H1 (cell line): ENCODE measurements at regions not wholly inside any gene's neighbourhood (a gene's known extent, or its start where the extent isn't known, plus 50 kb on each side); places are given as distances from the start of the nearest gene placed in this dataset.

Experiments
- CTCF ChIA-PET: fragments of 300-600 bp; sonication (Branson Sonifier 250); formaldehyde crosslinking; loops from one replicate; lab custom pipeline; 2021; ENCODE audit not compliant: partially characterized antibody; lab: Charles Lee
- POLR2A ChIA-PET: fragments of 300-600 bp; sonication (Branson Sonifier 250); formaldehyde crosslinking; loops from one replicate; lab custom pipeline; 2021; ENCODE audit warnings: inconsistent platforms; ENCODE audit not compliant: partially characterized antibody; lab: Charles Lee
- DNase-seq, 2 experiments: peaks; one replicate each; pipeline versions ENCODE4 v3.0.0 to v3.0.0-alpha.2; 2010 to 2022; ENCODE audit warnings: low spot score in 2 of 2, low read depth in 1 of 2, mixed read lengths in 1 of 2
- FAIRE-seq: peaks from 2 replicates; lab custom pipeline; 2011; peaks lifted over from hg19 to GRCh38; lab: Jason Lieb, UNC
- H2AFZ ChIP-seq: 2 replicates; pipeline ENCODE4 v1.8.1; 2012; ENCODE audit warnings: low read length, inconsistent platforms
- H2AK5ac ChIP-seq: 2 replicates; pipeline ENCODE4 v1.6.1; 2013; ENCODE audit warnings: low read depth, low read length
- H2BK120ac ChIP-seq: replicated peaks from 2 replicates; pipeline ENCODE3; 2013; ENCODE audit warnings: low read depth, low read length, inconsistent platforms
- H2BK12ac ChIP-seq: 2 replicates; pipeline ENCODE4 v1.6.1; 2013; ENCODE audit warnings: low read depth, low read length
- H2BK15ac ChIP-seq: 2 replicates; pipeline ENCODE4 v1.6.1; 2013; ENCODE audit warnings: low read length
- H2BK20ac ChIP-seq: 2 replicates; pipeline ENCODE4 v1.6.1; 2013; ENCODE audit warnings: low read length
- H2BK5ac ChIP-seq: 2 replicates; pipeline ENCODE4 v1.6.1; 2013; ENCODE audit warnings: low read depth, low read length
- H3K14ac ChIP-seq: 2 replicates; pipeline ENCODE4 v1.6.1; 2013; ENCODE audit warnings: inconsistent platforms; ENCODE audit not compliant: insufficient read length
- H3K18ac ChIP-seq: 2 replicates; pipeline ENCODE4 v1.6.1; 2013; ENCODE audit warnings: low read length; ENCODE audit errors: extremely low read depth
- H3K23ac ChIP-seq: 2 replicates; pipeline ENCODE4 v1.6.1; 2013; ENCODE audit warnings: inconsistent platforms; ENCODE audit not compliant: insufficient read length
- H3K23me2 ChIP-seq: 2 replicates; pipeline ENCODE4 v1.6.1; 2013; ENCODE audit warnings: low read depth, low read length
- H3K27ac ChIP-seq: 2 replicates; pipeline ENCODE4 v1.6.1; 2011; ENCODE audit warnings: low read depth, low read length, inconsistent platforms
- H3K27me3 ChIP-seq, 4 experiments: replicated peaks in 1 of 4; 1 replicate in 1 of 4; 2 replicates in 3 of 4; pipeline versions ENCODE4 v1.6.1 to v1.8.1; 2011 to 2013; ENCODE audit warnings: low read length in 3 of 4, mild to moderate bottlenecking in 3 of 4, inconsistent platforms in 2 of 4, mixed read lengths in 2 of 4, moderate library complexity in 1 of 4; ENCODE audit not compliant: control insufficient read depth in 3 of 4, insufficient read depth in 3 of 4; ENCODE audit errors: extremely low read depth in 1 of 4
- H3K36me3 ChIP-seq, 4 experiments: 2 replicates each; pipeline versions ENCODE4 v1.6.1 to v1.8.1; 2011 to 2013; ENCODE audit warnings: mild to moderate bottlenecking in 4 of 4, low read length in 3 of 4, moderate library complexity in 2 of 4, control low read depth in 1 of 4, inconsistent platforms in 1 of 4; ENCODE audit not compliant: insufficient read depth in 4 of 4, control insufficient read depth in 2 of 4
- H3K4ac ChIP-seq: replicated peaks from 2 replicates; pipeline ENCODE3; 2013; ENCODE audit warnings: low read length, low read depth, mixed read lengths, inconsistent platforms; ENCODE audit not compliant: insufficient read length
- H3K4me1 ChIP-seq, 4 experiments: replicated peaks in 1 of 4; 1 replicate in 1 of 4; 2 replicates in 3 of 4; pipeline versions ENCODE4 v1.6.1 to v1.8.1; 2011 to 2013; ENCODE audit warnings: low read length in 3 of 4, inconsistent platforms in 2 of 4, mixed read lengths in 1 of 4; ENCODE audit not compliant: insufficient read depth in 4 of 4, control insufficient read depth in 3 of 4
- H3K4me2 ChIP-seq, 2 experiments: 2 replicates each; pipeline versions ENCODE4 v1.6.1 to v1.8.1; 2011 to 2013; ENCODE audit warnings: low read depth in 2 of 2, low read length in 2 of 2, control low read depth in 1 of 2, inconsistent platforms in 1 of 2, mild to moderate bottlenecking in 1 of 2; ENCODE audit not compliant: insufficient read depth in 1 of 2
- H3K4me3 ChIP-seq, 4 experiments: fragments of 200-600, 300-600 bp in 1 of 4; sonication (generic), shearing (Covaris generic), sonication (Bioruptor Twin) in 1 of 4; 2 replicates each; pipeline versions ENCODE4 v1.5.1 to v1.8.1; 2011 to 2016; ENCODE audit warnings: low read length in 4 of 4, low read depth in 3 of 4, control low read depth in 2 of 4, inconsistent platforms in 2 of 4, mild to moderate bottlenecking in 2 of 4, mixed read lengths in 1 of 4, moderate library complexity in 1 of 4; ENCODE audit not compliant: insufficient read depth in 2 of 4; ENCODE audit errors: extremely low read depth in 1 of 4
- H3K56ac ChIP-seq: replicated peaks from 2 replicates; pipeline ENCODE3; 2013; ENCODE audit warnings: low read depth, mild to moderate bottlenecking, mixed read lengths, low read length, inconsistent platforms; ENCODE audit not compliant: insufficient read length
- H3K79me1 ChIP-seq: 2 replicates; pipeline ENCODE4 v1.6.1; 2013; ENCODE audit warnings: low read depth, low read length, control low read depth
- H3K79me2 ChIP-seq, 2 experiments: 2 replicates each; pipeline versions ENCODE4 v1.6.1 to v1.8.1; 2012 to 2013; ENCODE audit warnings: low read length in 2 of 2, mild to moderate bottlenecking in 2 of 2, inconsistent platforms in 1 of 2; ENCODE audit not compliant: insufficient read depth in 2 of 2, control insufficient read depth in 1 of 2
- H3K9ac ChIP-seq, 4 experiments: replicated peaks in 1 of 4; 1 replicate in 1 of 4; 2 replicates in 3 of 4; pipeline versions ENCODE4 v1.6.1 to v1.8.1; 2011 to 2013; ENCODE audit warnings: low read depth in 3 of 4, low read length in 3 of 4, control low read depth in 2 of 4, mild to moderate bottlenecking in 2 of 4, moderate library complexity in 2 of 4, inconsistent platforms in 1 of 4; ENCODE audit errors: extremely low read depth in 1 of 4
- H3K9me3 ChIP-seq, 2 experiments: 2 replicates each; pipeline versions ENCODE4 v1.6.1 to v1.8.1; 2012 to 2013; ENCODE audit warnings: mild to moderate bottlenecking in 2 of 2, moderate library complexity in 2 of 2, control low read depth in 1 of 2, inconsistent platforms in 1 of 2, low read depth in 1 of 2, low read length in 1 of 2, mixed read lengths in 1 of 2; ENCODE audit not compliant: insufficient read depth in 2 of 2
- H4K20me1 ChIP-seq, 2 experiments: replicated peaks in 1 of 2; 2 replicates each; pipeline versions ENCODE3 to v1.8.1; 2011 to 2013; ENCODE audit warnings: inconsistent platforms in 2 of 2, low read length in 2 of 2, mild to moderate bottlenecking in 1 of 2; ENCODE audit not compliant: insufficient read depth in 2 of 2, control insufficient read depth in 1 of 2
- H4K5ac ChIP-seq: 2 replicates; pipeline ENCODE4 v1.6.1; 2013; ENCODE audit warnings: low read length, low read depth, mixed read lengths, inconsistent platforms; ENCODE audit not compliant: insufficient read length
- H4K8ac ChIP-seq: 2 replicates; pipeline ENCODE4 v1.8.0; 2013; ENCODE audit warnings: mild to moderate bottlenecking, moderate library complexity, low read length, inconsistent platforms; ENCODE audit not compliant: insufficient read depth; ENCODE audit errors: extremely low read depth
- H4K91ac ChIP-seq: replicated peaks from 2 replicates; pipeline ENCODE3; 2013; ENCODE audit warnings: low read length, mixed read lengths, inconsistent platforms; ENCODE audit not compliant: insufficient read length
- CHD2 ChIP-seq: IDR thresholded peaks from 2 replicates; pipeline ENCODE4 v1.6.1; 2012; ENCODE audit warnings: low read length, improper control_type of control experiment
- JUN ChIP-seq: IDR thresholded peaks from 2 replicates; pipeline ENCODE4 v1.6.1; 2011; ENCODE audit warnings: low read depth, mild to moderate bottlenecking, improper control_type of control experiment, low read length
- RBBP5 ChIP-seq: IDR thresholded peaks from 2 replicates; pipeline ENCODE4 v1.7.1; 2012; ENCODE audit warnings: low read depth, mild to moderate bottlenecking, inconsistent platforms, low read length, moderate library complexity, borderline replicate concordance
- RFX5 ChIP-seq: IDR thresholded peaks from 2 replicates; pipeline ENCODE4 v1.6.1; 2011; ENCODE audit warnings: low read depth, low read length, improper control_type of control experiment, borderline replicate concordance
- RXRA ChIP-seq: IDR thresholded peaks from 2 replicates; pipeline ENCODE4 v1.6.1; 2011; ENCODE audit warnings: low read depth, mild to moderate bottlenecking, low read length, moderate library complexity; ENCODE audit not compliant: insufficient read depth
- SIN3A ChIP-seq, 2 experiments: IDR thresholded peaks in 1 of 2; conservative IDR thresholded peaks in 1 of 2; 2 replicates each; pipeline ENCODE4 v1.6.1; 2011 to 2012; ENCODE audit warnings: low read length in 2 of 2, improper control_type of control experiment in 1 of 2, low read depth in 1 of 2, mild to moderate bottlenecking in 1 of 2
- SIX5 ChIP-seq: IDR thresholded peaks from 2 replicates; pipeline ENCODE4 v1.6.1; 2011; ENCODE audit warnings: mild to moderate bottlenecking, low read depth, low read length
- TAF7 ChIP-seq: optimal IDR thresholded peaks from 2 replicates; pipeline ENCODE3; 2011; ENCODE audit warnings: low read depth, mild to moderate bottlenecking, inconsistent platforms, low read length, moderate library complexity, borderline replicate concordance
- TEAD4 ChIP-seq: IDR thresholded peaks from 2 replicates; pipeline ENCODE4 v1.6.1; 2012; ENCODE audit warnings: low read depth, low read length, inconsistent platforms, mixed read lengths
- WGBS, 2 experiments: shearing (Covaris generic) in 1 of 2; methylation state at CpG; one replicate each; pipeline versions ENCODE4 v1.1.6 to v1.1.7; 2013 to 2015; ENCODE audit warnings: low lambda C conversion rate in 2 of 2, mixed read lengths in 2 of 2, inconsistent platforms in 1 of 2, low coverage in 1 of 2, missing lambda C conversion rate in 1 of 2; ENCODE audit not compliant: insufficient replicate concordance in 2 of 2, insufficient coverage in 1 of 2, insufficient read length in 1 of 2; ENCODE audit errors: extremely low coverage in 1 of 2, missing lambda C conversion rate in 1 of 2; 5-methylcytosine and 5-hydroxymethylcytosine counted together
- TF ChIP-seq, protein P1 (sequence below): IDR thresholded peaks from 2 replicates; pipeline ENCODE4 v1.6.1; 2012; ENCODE audit warnings: inconsistent platforms

DNA sequence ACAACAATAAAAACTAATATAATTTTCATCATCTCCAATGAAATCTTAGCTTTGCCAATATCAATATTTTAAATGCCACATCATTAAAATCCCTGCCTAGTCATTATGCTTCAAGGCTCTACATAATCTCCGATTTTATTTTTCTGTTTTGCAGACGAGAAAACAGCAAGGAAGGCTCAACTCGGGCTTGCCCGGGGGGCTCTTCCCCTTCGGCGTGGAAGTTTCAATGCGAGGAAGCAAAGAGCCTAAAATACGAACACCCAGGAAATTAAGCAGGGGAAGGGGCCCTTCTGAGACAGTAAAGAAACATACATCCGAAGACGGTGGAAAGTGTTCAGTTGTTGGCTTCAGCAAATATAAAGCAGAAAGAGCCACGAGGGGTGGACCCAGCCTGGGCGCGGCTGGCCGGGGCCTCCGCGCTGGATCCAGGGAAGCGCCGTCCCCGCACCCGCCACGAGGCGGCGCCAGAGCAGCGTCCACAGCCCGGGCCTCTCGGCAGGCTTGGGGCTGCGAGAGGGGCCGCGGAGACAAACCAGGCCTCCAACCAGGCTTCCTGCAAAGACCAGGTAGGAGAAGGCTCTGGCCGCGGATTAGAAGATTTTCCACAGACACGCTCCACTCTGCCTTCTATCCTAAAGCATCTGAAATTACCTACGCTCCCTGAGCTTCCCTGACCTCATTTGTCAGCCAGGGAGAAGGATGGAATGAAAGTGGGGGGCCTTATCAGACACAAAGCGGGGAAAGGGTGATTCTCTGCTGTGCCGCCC lies 77.2 kb downstream of the SERPINA3 start:
- no peak overlapping the region for H3K23ac ChIP-seq
- H3K4me1 ChIP-seq: peaks cover 0 to 7% (median 4%) of the 10 kb centered on the region in 4 experiments; a peak in 5 of 7 replicates
- no peak for FAIRE-seq
- no peak overlapping the region; the same call in 1 of the 2 replicates for H2BK12ac ChIP-seq
- no peak overlapping the region for H2AK5ac ChIP-seq
- H4K8ac ChIP-seq: no peak overlapping the region
- WGBS, 2 experiments: 32% methylated on average over 24 of the region's 35 CpGs; no CpG with 5 or more reads in 1 of the 2 experiments
- H3K79me2 ChIP-seq: no peaks in the 10 kb centered on the region
- H3K27ac ChIP-seq: no peak overlapping the region
- H3K56ac ChIP-seq: no peak overlapping the region
- ChIA-PET CTCF (interaction anchor here (0.6 to 4.5 kb wide), 26 partner anchors 8 to 743 kb away, joined by 3 to 40 read pairs (median 5); no protein-coding TSS in a partner anchor), POLR2A (no interaction called here)
- H3K14ac ChIP-seq: no peak overlapping the region
- no peaks in the 10 kb centered on the region for H4K20me1 ChIP-seq
- 0 out of 2 replicates have a peak overlapping the region, but pooled peaks have one; percentile 19 for H3K18ac ChIP-seq
- H2BK20ac ChIP-seq: no peak overlapping the region
- no peaks in the 10 kb centered on the region for H3K23me2 ChIP-seq
- H2BK120ac ChIP-seq: no peak overlapping the region
- H3K9ac ChIP-seq: no peak overlapping the region
- H2BK15ac ChIP-seq: no peak overlapping the region
- H3K36me3 ChIP-seq: no peaks in the 10 kb centered on the region
- peak in 1 of 2 experiments; percentile 92 for DNase-seq
- H2AFZ ChIP-seq: peak overlapping the region; percentile 86
- no peaks in the 10 kb centered on the region for H3K9me3 ChIP-seq
- peak overlapping the region; percentile 30 to 53; a peak in 3 of 4 replicates for H3K4me2 ChIP-seq
- no peaks in the 10 kb centered on the region for H3K79me1 ChIP-seq
- peaks cover 0 to 8% (median 4%) of the 10 kb centered on the region in 4 experiments; a peak in 5 of 7 replicates for H3K27me3 ChIP-seq
- H2BK5ac ChIP-seq: peak overlapping the region; percentile 44; the same call in 1 of the 2 replicates
- no peak overlapping the region for H4K5ac ChIP-seq
- H3K4me3 ChIP-seq: peak overlapping the region in 1 of 4 experiments; percentile 48; a peak in 3 of 8 replicates
- no peak overlapping the region for H3K4ac ChIP-seq
- no peak overlapping the region for H4K91ac ChIP-seq
- TF ChIP-seq RXRA (no peak), CHD2 (no peak), SIX5 (no peak), TAF7 (peak; percentile 23), RFX5 (no peak), JUN (no peak), TEAD4 (no peak), SIN3A (conservative IDR thresholded peaks at IDR 0.05 in 1 of 2, IDR thresholded peaks at IDR 0.05 in 1 of 2; ENCODE audit: low read depth in 1 of 2, low read length in 2 of 2) (no peak), RBBP5 (no peak)
- TF ChIP-seq, protein P1, sequence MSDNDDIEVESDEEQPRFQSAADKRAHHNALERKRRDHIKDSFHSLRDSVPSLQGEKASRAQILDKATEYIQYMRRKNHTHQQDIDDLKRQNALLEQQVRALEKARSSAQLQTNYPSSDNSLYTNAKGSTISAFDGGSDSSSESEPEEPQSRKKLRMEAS: no peak
